CD4-positive, alpha-beta T cell treated with Interleukin-15 for 4 hours (primary cell): ENCODE measurements at regions not wholly inside any gene's neighbourhood (a gene's known extent, or its start where the extent isn't known, plus 50 kb on each side); places are given as distances from the start of the nearest gene placed in this dataset.
"Not testable (repeated sequence)": the region's sequence is repeated elsewhere in the genome, so short reads cannot be mapped to it uniquely, and the experiment has no call there.

Experiments
- DNase-seq: peaks from one replicate; pipeline ENCODE4 v3.0.0-alpha.2; 2020; ENCODE audit warnings: low spot score

GRCh38 chr22:45061332-45061731 lies 51.5 kb upstream of the PHF21B start:
- no peak for DNase-seq

GRCh38 chr22:45064313-45065278 lies 54.8 kb upstream of the PHF21B start:
- DNase-seq, result no peak

GRCh38 chr22:45065726-45066125 lies 55.9 kb upstream of the PHF21B start:
- DNase-seq, result no peak

- DNase-seq, result no peak
These were observed 57.9 kb upstream of the PHF21B start for GRCh38 chr22:45067731-45068130.

- DNase-seq, result no peak
These were observed 60.1 kb upstream of the PHF21B start for GRCh38 chr22:45069925-45070324.

GRCh38 chr22:45071618-45072017 lies 61.8 kb upstream of the PHF21B start:
- no peak for DNase-seq

- DNase-seq, result no peak
These were observed 62.6 kb upstream of the PHF21B start for GRCh38 chr22:45072322-45072903.

- DNase-seq, result no peak
These were observed 63.3 kb upstream of the PHF21B start for GRCh38 chr22:45073064-45073463.

- no peak for DNase-seq
These were observed 67.5 kb upstream of the PHF21B start for GRCh38 chr22:45077286-45077685.

GRCh38 chr22:45077826-45078334 lies 68.1 kb upstream of the PHF21B start:
- no peak for DNase-seq

- no peak for DNase-seq
These were observed 73.0 kb upstream of the PHF21B start for GRCh38 chr22:45082795-45083194.

GRCh38 chr22:45083659-45084305 lies 74.0 kb upstream of the PHF21B start:
- DNase-seq, result no peak

- DNase-seq, result no peak
These were observed 74.7 kb upstream of the PHF21B start for GRCh38 chr22:45084400-45084920.

- DNase-seq, result no peak
These were observed 75.9 kb upstream of the NUP50 start for GRCh38 chr22:45087802-45088201.

GRCh38 chr22:45088576-45088975 lies 75.1 kb upstream of the NUP50 start:
- DNase-seq, result no peak

- DNase-seq, result no peak
These were observed 73.2 kb upstream of the NUP50 start for GRCh38 chr22:45090497-45090910.

GRCh38 chr22:45091254-45091854 lies 72.4 kb upstream of the NUP50 start:
- DNase-seq, result no peak

GRCh38 chr22:45091875-45092274 lies 71.8 kb upstream of the NUP50 start:
- DNase-seq, result not testable (repeated sequence)

GRCh38 chr22:45092644-45093043 lies 71.1 kb upstream of the NUP50 start:
- no peak for DNase-seq

- no peak for DNase-seq
These were observed 70.1 kb upstream of the NUP50 start for GRCh38 chr22:45093609-45094008.

- no peak for DNase-seq
These were observed 69.5 kb upstream of the NUP50 start for GRCh38 chr22:45094081-45094720.

- no peak for DNase-seq
These were observed 68.9 kb upstream of the NUP50 start for GRCh38 chr22:45094825-45095224.
